GM06990 (cell line): ENCODE measurements at regions not wholly inside any gene's neighbourhood (a gene's known extent, or its start where the extent isn't known, plus 50 kb on each side); places are given as distances from the start of the nearest gene placed in this dataset.

Experiments
- DNase-seq: peaks from one replicate; pipeline ENCODE4 v3.0.0-alpha.2; 2011; ENCODE audit not compliant: insufficient read length; ENCODE audit errors: extremely low read depth
- H3K27me3 ChIP-seq: replicated peaks from 2 replicates; pipeline ENCODE4 v1.6.0; 2011; ENCODE audit warnings: low read length; ENCODE audit not compliant: control insufficient read depth, insufficient read depth
- H3K36me3 ChIP-seq: 2 replicates; pipeline ENCODE4 v1.5.1; 2011; ENCODE audit warnings: low read length; ENCODE audit not compliant: control insufficient read depth, insufficient read depth
- H3K4me3 ChIP-seq: replicated peaks from 2 replicates; pipeline ENCODE4 v1.5.1; 2011; ENCODE audit warnings: low read depth, mild to moderate bottlenecking, control low read depth, low read length
- TF ChIP-seq, protein P1 (sequence below): IDR thresholded peaks from 2 replicates; pipeline ENCODE4 v1.5.1; 2011; ENCODE audit warnings: low read length, control low read depth, mild to moderate bottlenecking, inconsistent platforms; ENCODE audit not compliant: insufficient read depth, poor library complexity, severe bottlenecking

DNA sequence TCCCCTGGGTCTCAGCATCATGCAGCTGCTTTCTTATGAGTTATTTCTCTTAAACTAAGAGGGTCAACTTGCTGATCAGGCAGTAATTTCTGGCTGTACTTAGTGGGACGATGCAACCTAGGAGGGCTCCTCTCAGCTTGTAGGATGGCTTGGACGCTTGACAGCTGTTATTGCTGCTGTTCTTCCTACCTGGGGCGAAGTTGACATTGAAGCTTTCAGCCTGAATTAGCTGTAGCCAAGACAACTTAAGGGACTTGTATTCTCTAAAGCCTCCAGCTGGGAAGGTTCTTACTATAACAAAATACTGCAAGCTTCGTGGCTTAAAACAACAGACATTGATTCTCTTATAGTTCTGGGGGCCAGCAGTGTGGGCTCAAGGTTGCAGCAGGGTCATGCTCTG is 224.9 kb downstream of the ACTR3B start:
- TF ChIP-seq, protein P1, sequence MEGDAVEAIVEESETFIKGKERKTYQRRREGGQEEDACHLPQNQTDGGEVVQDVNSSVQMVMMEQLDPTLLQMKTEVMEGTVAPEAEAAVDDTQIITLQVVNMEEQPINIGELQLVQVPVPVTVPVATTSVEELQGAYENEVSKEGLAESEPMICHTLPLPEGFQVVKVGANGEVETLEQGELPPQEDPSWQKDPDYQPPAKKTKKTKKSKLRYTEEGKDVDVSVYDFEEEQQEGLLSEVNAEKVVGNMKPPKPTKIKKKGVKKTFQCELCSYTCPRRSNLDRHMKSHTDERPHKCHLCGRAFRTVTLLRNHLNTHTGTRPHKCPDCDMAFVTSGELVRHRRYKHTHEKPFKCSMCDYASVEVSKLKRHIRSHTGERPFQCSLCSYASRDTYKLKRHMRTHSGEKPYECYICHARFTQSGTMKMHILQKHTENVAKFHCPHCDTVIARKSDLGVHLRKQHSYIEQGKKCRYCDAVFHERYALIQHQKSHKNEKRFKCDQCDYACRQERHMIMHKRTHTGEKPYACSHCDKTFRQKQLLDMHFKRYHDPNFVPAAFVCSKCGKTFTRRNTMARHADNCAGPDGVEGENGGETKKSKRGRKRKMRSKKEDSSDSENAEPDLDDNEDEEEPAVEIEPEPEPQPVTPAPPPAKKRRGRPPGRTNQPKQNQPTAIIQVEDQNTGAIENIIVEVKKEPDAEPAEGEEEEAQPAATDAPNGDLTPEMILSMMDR: no peak
- no peak overlapping the region for H3K4me3 ChIP-seq

DNA sequence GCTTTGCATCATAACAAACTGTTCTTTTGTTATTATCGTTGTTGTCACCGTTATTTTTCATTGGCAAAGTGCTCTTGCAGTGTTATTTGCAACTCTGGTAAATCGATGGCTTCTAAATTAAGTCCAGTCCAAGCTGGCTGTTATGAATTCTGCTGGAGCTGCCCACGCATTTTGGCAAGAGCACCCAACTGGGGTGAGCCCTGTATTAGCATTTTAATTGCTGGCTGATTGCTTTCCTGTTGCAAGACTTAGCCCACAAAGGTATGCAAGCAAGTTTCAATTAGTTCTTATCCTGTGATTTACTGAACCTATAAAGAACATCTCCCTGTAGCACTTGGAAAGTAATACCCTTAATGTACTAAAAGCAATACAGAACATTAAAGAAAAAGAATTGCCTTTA is 226.8 kb downstream of the ACTR3B start:
- TF ChIP-seq, protein P1: no peak
- Histone ChIP-seq H3K4me3 (no peak overlapping the region), H3K27me3 (no peaks in the 10 kb centered on the region), H3K36me3 (no peaks in the 10 kb centered on the region)
- DNase-seq: no peak

More for the DNA sequence above, 224.9 kb downstream of the ACTR3B start:
- DNase-seq: no peak
- Histone ChIP-seq H3K36me3 (no peaks in the 10 kb centered on the region), H3K27me3 (no peaks in the 10 kb centered on the region)

DNA sequence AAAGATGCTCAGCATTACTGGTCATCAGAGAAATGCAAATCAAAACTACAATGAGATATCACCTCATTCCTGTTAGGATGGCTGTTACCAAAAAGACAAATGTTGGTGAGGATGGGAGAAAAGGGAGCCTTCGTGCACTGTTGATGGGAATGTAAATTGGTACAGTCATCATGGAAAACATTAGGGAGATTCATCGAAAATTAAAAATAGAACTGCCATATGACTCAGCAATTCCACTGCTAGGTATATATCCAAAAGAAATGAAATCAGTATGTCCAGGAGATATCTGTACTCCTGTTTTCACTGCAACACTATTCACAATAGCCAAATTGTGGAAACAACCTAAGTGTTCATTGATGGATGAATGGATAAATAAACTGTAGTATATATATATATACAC is 228.1 kb downstream of the ACTR3B start:
- TF ChIP-seq, protein P1: no peak
- Histone ChIP-seq H3K4me3 (no peak overlapping the region), H3K27me3 (no peaks in the 10 kb centered on the region), H3K36me3 (no peaks in the 10 kb centered on the region)
- DNase-seq: no peak

DNA sequence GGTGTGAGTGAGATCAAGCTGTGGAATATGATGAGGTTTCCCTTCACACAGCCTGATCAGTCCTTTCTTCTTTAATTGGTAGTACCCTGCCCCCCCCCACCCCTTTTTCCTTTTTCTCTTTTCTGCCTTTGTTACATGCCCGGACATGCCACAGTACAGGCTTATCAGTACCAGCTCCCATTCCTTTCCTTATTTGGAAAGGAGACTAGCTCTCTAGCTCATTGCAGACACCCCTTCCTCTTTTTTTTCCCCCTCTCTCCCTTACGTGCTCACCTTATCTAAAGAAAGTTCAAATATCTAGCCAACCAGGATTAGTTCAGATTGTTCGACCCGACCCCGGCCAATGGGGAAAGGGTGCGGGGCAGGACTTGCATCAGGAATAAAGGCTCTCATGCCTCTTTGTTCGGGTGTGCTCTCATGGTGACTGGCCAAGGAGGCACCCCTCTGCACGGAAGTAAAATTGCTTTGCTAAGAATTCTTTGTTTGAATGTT is 230.4 kb downstream of the ACTR3B start:
- no peaks in the 10 kb centered on the region for H3K36me3 ChIP-seq
- TF ChIP-seq, protein P1: no peak
- no peak overlapping the region for H3K4me3 ChIP-seq
- no peak for DNase-seq
- no peaks in the 10 kb centered on the region for H3K27me3 ChIP-seq

DNA sequence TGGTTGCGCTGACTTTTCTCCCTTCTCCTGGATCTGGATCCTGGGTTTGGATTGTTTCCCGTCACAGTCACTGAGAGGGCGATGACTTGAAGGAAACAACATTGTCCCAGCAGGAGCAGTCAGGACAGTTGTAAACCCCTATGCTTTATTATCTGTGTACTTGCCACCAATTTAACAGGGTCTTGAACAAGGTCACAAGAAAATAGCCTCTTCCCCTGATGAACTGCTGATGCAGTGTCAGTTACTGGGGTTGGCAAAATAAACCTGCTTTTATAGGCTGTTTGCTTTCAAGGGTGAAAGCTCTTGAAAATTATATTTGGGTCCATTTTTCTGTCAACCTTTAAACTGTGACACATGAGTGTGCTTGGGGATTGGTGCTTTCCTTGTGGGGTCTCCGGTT is 238.9 kb downstream of the ACTR3B start:
- TF ChIP-seq, protein P1: no peak
- DNase-seq: no peak
- no peaks in the 10 kb centered on the region for H3K36me3 ChIP-seq

DNA sequence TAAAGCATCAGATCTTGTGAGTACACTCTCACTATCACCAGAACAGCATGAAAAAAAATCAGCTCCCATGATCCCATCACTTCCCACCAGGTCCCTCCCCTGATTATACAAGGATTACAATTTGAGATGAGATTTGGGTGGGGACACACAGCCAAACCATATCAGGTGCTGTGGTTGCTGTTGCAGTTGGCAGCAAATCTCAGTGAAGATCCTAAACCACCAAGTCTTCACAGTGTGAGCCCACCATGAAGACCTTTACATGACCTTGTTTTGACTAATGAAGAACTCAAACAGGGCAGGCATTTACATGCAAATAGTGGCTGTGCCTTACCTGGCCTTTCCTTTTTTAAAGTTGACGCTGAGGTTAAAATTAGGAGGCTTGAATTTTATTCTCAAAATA is 242.6 kb downstream of the ACTR3B start:
- no peaks in the 10 kb centered on the region for H3K36me3 ChIP-seq
- TF ChIP-seq, protein P1: no peak
- DNase-seq: no peak
- H3K27me3 ChIP-seq: no peaks in the 10 kb centered on the region
- H3K4me3 ChIP-seq: no peak overlapping the region

More for the DNA sequence above, 238.9 kb downstream of the ACTR3B start:
- no peak overlapping the region for H3K4me3 ChIP-seq
- H3K27me3 ChIP-seq: no peaks in the 10 kb centered on the region
